Neural cell (in vitro differentiated cells): ENCODE measurements at regions not wholly inside any gene's neighbourhood (a gene's known extent, or its start where the extent isn't known, plus 50 kb on each side); places are given as distances from the start of the nearest gene placed in this dataset.

Experiments
- H2AFZ ChIP-seq: fragments of 200-600, 300-800 bp; sonication (generic), shearing (Covaris generic); 2 replicates; pipeline ENCODE4 v1.6.0; 2014; ENCODE audit warnings: low read depth, mild to moderate bottlenecking, antibody characterized with exemption, low read length, moderate library complexity
- H3F3A ChIP-seq: fragments of 200-600 bp; shearing (Covaris generic); 2 replicates; pipeline ENCODE4 v1.6.1; 2016; ENCODE audit warnings: mild to moderate bottlenecking, moderate library complexity, mixed read lengths, antibody characterized with exemption, low read length; ENCODE audit not compliant: insufficient read depth, poor library complexity, severe bottlenecking
- H3K27ac ChIP-seq: fragments of 200-600, 300-800 bp; sonication (generic), shearing (Covaris generic); 2 replicates; pipeline ENCODE4 v1.5.1; 2014; ENCODE audit warnings: mild to moderate bottlenecking, low read length, moderate library complexity
- H3K27me3 ChIP-seq: fragments of 300-800, 200-600 bp; sonication (generic), shearing (Covaris generic); 2 replicates; pipeline ENCODE4 v1.6.0; 2014; ENCODE audit warnings: mild to moderate bottlenecking, low read depth, low read length, moderate library complexity; ENCODE audit not compliant: insufficient read depth
- H3K36me3 ChIP-seq: fragments of 300-800, 200-600 bp; sonication (generic), shearing (Covaris generic); 2 replicates; pipeline ENCODE4 v1.5.1; 2014; ENCODE audit warnings: mild to moderate bottlenecking, antibody characterized with exemption, low read length, moderate library complexity; ENCODE audit not compliant: insufficient read depth
- H3K4me2 ChIP-seq: fragments of 300-800, 200-600 bp; sonication (generic), shearing (Covaris generic); 2 replicates; pipeline ENCODE4 v1.6.0; 2014; ENCODE audit warnings: mild to moderate bottlenecking, low read length
- H3K4me3 ChIP-seq: fragments of 300-800, 200-600 bp; sonication (generic), shearing (Covaris generic); 2 replicates; pipeline ENCODE4 v1.5.1; 2014; ENCODE audit warnings: mild to moderate bottlenecking, low read length, moderate library complexity
- H3K79me2 ChIP-seq: fragments of 200-600 bp; shearing (Covaris generic); replicated peaks from 2 replicates; pipeline ENCODE4 v1.6.0; 2014; ENCODE audit warnings: mild to moderate bottlenecking, low read length, moderate library complexity; ENCODE audit not compliant: insufficient read depth
- H3K9ac ChIP-seq: fragments of 300-800, 200-600 bp; sonication (generic), shearing (Covaris generic); 2 replicates; pipeline ENCODE4 v1.6.1; 2016; ENCODE audit warnings: mild to moderate bottlenecking, low read length, mixed read lengths
- H3K9me2 ChIP-seq: fragments of 200-600 bp; shearing (Covaris generic); 2 replicates; pipeline ENCODE4 v1.6.1; 2016; ENCODE audit warnings: mild to moderate bottlenecking, low read length, mixed read lengths; ENCODE audit not compliant: insufficient read depth
- H3K9me3 ChIP-seq: fragments of 200-600, 300-800 bp; sonication (generic), shearing (Covaris generic); 2 replicates; pipeline ENCODE4 v1.6.1; 2016; ENCODE audit warnings: mild to moderate bottlenecking, mixed run types, low read length, moderate library complexity, mixed read lengths
- H4K20me1 ChIP-seq: fragments of 200-600 bp; shearing (Covaris generic); 2 replicates; pipeline ENCODE4 v1.6.1; 2016; ENCODE audit warnings: mild to moderate bottlenecking, mixed run types; ENCODE audit not compliant: insufficient read depth
- EP300 ChIP-seq: fragments of 450-650 bp; conservative IDR thresholded peaks from 2 replicates; pipeline ENCODE4 v1.6.1; 2014; ENCODE audit warnings: antibody characterized with exemption, mild to moderate bottlenecking, moderate library complexity; ENCODE audit not compliant: poor library complexity, severe bottlenecking
- EZH2 ChIP-seq: fragments of 200-600, 300-800 bp; shearing (Covaris generic), sonication (generic); IDR thresholded peaks from 2 replicates; pipeline ENCODE4 v1.6.1; 2014; ENCODE audit warnings: antibody characterized with exemption, low read length, borderline replicate concordance, mild to moderate bottlenecking; ENCODE audit not compliant: insufficient read depth, poor library complexity, severe bottlenecking
- MXI1 ChIP-seq: fragments of 450-650 bp; conservative IDR thresholded peaks from 2 replicates; pipeline ENCODE4 v1.6.1; 2014; ENCODE audit warnings: antibody characterized with exemption, mild to moderate bottlenecking; ENCODE audit not compliant: poor library complexity, severe bottlenecking
- POLR2AphosphoS5 ChIP-seq: IDR thresholded peaks from 2 replicates; pipeline ENCODE4 v1.6.1; 2012
- RAD21 ChIP-seq: fragments of 450-650 bp; conservative IDR thresholded peaks from 2 replicates; pipeline ENCODE4 v1.6.1; 2014; ENCODE audit warnings: antibody characterized with exemption, mild to moderate bottlenecking, moderate library complexity
- REST ChIP-seq: IDR thresholded peaks from 2 replicates; pipeline ENCODE4 v1.6.1; 2012; ENCODE audit warnings: borderline replicate concordance
- SMC3 ChIP-seq: fragments of 450-650 bp; conservative IDR thresholded peaks from 2 replicates; pipeline ENCODE4 v1.6.1; 2014; ENCODE audit warnings: antibody characterized with exemption, mild to moderate bottlenecking, moderate library complexity; ENCODE audit not compliant: poor library complexity
- TAF1 ChIP-seq: IDR thresholded peaks from 2 replicates; pipeline ENCODE4 v1.6.1; 2012; ENCODE audit warnings: low read depth
- TF ChIP-seq, protein P1 (sequence below): fragments of 450-650 bp; IDR thresholded peaks from 2 replicates; pipeline ENCODE4 v1.5.1; 2014; ENCODE audit warnings: antibody characterized with exemption, mild to moderate bottlenecking, moderate library complexity; ENCODE audit not compliant: poor library complexity, severe bottlenecking

DNA sequence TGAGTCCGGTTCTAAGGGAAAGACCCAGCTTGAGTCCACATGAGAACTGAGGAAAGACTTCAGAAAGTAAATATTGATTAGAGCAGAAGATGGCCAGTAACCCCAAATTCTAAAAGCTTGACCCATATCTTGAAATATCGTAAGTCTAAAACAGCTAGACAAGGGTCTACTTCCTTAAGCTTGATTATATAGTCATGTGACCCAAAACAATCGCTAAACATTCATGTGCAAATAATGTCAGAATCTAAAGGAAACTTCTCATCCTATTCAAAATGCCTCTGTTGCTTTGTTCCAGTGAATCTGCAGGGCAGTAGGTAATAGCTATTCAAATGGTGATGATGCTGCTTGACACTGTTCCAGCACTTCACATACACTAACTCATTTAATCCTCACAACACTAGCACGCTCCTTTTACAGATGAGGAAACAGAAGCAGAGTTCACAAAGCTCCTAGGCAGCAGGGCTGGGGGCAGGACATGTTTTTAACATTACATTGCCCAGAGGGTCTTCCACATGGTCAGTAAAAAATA, 52.6 kb downstream of the TCF20 start:
- no peaks in the 10 kb centered on the region for H3K9me2 ChIP-seq
- no peak overlapping the region for H3K9ac ChIP-seq
- peaks cover 42% of the 10 kb centered on the region for H3K79me2 ChIP-seq
- H3K27ac ChIP-seq = no peak overlapping the region
- no peak overlapping the region for H2AFZ ChIP-seq
- no peaks in the 10 kb centered on the region for H3K27me3 ChIP-seq
- H3K9me3 ChIP-seq = no peaks in the 10 kb centered on the region
- peaks cover 6% of the 10 kb centered on the region for H3K36me3 ChIP-seq
- no peaks in the 10 kb centered on the region for H3F3A ChIP-seq
- peaks cover 3% of the 10 kb centered on the region for H4K20me1 ChIP-seq
- H3K4me2 ChIP-seq = no peak overlapping the region
- TF ChIP-seq POLR2AphosphoS5 = no peak
- no peak overlapping the region for H3K4me3 ChIP-seq

DNA sequence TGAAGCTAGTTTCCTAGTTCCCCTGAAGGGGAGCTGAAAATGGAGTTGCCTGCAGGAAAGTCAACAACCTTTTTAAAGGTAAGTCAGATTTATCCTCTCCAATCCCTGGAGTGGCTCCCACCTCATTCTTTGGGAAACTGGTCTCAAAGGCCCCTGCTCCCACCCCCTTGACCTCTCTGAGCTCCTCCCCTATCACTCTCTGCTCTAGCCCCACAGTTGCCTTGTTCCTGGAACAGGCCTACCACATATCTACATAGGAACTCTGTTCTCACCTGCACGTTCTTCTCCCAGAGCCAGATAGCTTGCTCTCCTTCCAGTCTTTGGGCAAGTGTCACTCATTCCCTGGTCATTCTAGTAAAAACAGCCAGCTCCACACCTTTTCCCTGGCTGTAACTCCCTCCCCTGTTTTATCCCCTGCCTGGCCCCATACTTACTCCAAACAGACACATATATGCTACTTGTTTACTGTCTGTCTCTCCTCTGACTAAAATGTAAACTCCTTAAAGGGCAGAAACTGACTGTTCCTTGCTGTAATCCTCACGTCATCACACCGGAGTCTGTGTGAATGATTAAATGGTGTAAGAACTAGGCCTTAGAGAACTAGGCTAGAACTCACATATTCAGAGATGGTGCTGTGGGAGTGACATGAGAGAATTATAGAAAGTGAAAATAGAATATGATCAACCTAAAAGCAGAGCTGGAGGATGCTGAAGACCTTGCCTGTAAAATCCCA, 53.3 kb downstream of the TCF20 start:
- no peak overlapping the region for H2AFZ ChIP-seq
- H3K4me2 ChIP-seq = no peak overlapping the region
- TF ChIP-seq SMC3 = no peak
- TF ChIP-seq EZH2 = no peak
- TF ChIP-seq POLR2AphosphoS5 = no peak
- no peak for TF ChIP-seq TAF1
- no peak for TF ChIP-seq MXI1
- TF ChIP-seq RAD21 = no peak
- TF ChIP-seq EP300 = no peak
- TF ChIP-seq, protein P1, sequence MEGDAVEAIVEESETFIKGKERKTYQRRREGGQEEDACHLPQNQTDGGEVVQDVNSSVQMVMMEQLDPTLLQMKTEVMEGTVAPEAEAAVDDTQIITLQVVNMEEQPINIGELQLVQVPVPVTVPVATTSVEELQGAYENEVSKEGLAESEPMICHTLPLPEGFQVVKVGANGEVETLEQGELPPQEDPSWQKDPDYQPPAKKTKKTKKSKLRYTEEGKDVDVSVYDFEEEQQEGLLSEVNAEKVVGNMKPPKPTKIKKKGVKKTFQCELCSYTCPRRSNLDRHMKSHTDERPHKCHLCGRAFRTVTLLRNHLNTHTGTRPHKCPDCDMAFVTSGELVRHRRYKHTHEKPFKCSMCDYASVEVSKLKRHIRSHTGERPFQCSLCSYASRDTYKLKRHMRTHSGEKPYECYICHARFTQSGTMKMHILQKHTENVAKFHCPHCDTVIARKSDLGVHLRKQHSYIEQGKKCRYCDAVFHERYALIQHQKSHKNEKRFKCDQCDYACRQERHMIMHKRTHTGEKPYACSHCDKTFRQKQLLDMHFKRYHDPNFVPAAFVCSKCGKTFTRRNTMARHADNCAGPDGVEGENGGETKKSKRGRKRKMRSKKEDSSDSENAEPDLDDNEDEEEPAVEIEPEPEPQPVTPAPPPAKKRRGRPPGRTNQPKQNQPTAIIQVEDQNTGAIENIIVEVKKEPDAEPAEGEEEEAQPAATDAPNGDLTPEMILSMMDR = no peak
- TF ChIP-seq REST = no peak
- peaks cover 3% of the 10 kb centered on the region for H4K20me1 ChIP-seq
- H3K9me3 ChIP-seq = no peaks in the 10 kb centered on the region
- H3K9ac ChIP-seq = no peak overlapping the region
- H3K4me3 ChIP-seq = no peak overlapping the region
- no peaks in the 10 kb centered on the region for H3K27me3 ChIP-seq
- peaks cover 44% of the 10 kb centered on the region for H3K79me2 ChIP-seq
- H3F3A ChIP-seq = no peaks in the 10 kb centered on the region
- no peak overlapping the region for H3K27ac ChIP-seq
- H3K36me3 ChIP-seq = peaks cover 10% of the 10 kb centered on the region
- no peaks in the 10 kb centered on the region for H3K9me2 ChIP-seq
